ENCODE measurements at regions not wholly inside any gene's neighbourhood (a gene's known extent, or its start where the extent isn't known, plus 50 kb on each side); places are given as distances from the start of the nearest gene placed in this dataset.
A peak's percentile ranks its signal among the peaks of the same experiment; 100 is the strongest.

DNA sequence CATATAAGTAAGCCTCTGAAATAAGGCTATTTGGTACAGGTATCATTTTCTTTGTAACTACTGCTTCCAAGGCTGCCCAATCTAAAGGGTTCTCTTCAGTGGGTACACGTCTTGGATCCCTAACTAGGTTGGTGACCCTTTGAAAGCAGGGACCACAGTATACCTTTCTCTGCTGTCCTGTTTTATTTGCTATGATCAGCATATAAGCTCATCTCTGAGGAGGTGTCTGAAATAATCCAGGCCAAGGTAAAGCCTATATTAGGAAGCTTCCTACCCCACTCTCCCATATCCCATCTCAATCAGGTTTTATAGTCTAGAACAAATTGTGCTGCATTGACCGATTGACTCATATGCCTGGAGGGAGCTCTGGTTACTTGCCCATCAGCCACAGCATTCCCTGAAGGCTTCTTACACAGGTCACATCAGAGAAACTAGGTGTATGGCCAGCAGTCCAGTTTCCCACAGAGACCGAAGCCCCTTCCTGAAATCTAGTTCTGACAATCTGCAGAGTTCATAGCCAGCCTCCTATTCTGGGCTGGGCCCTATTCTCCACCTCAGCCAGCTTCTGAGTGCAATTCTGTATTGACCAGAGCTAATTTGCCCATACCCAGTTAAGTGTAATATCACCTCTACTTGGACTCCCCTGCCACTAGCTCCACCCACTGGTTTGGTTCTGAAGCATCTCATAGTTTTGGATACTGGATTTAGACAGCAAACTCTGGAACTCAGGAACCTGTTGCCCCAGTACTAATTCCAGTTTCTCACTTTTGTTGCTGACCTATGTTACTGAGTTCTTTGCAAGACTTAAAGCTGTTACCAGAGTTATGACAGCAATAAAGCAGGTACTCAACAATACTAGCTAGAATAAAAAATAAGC lies 62.1 kb upstream of the ARHGAP20 start:
- DNase-seq: no peak

DNA sequence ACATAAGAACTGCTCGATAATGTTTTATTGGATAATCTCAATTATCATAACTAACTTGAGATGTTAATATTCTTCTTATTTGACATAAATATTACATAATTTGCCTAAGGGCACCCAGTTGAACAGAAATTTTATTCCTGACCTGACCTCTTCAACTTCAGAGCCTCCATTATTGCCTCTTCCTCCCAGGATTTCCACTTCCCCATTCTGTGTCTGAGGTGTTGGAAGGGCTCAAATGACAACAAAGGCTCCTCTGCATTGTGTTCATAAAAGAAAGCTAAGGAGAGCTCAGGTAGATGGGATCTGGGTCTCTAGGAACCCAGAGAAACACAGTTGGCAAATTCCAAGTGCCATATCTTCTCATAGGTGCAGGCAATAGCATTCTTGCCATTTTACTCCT lies 61.2 kb upstream of the ARHGAP20 start:
- no peak for DNase-seq

DNA sequence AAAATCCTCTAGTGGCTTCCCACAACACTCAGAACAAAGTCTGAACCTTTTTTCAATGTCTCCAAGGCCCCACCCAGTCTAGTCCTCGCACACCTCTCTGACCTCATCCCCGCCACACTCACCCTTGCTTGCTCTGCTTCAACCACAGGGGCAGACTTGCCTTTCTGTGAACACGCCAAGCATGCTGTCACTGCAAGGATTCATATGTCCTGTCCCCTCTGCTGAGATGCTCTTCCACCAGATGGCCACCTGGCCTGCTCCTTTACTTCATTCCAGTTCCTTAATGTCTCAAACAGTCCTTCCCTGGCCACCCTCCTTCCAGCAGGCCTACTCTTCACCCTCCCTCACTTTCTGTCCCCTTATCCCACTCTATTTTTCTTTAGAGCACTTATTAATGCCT lies 60.6 kb upstream of the ARHGAP20 start:
- DNase-seq: no peak

DNA sequence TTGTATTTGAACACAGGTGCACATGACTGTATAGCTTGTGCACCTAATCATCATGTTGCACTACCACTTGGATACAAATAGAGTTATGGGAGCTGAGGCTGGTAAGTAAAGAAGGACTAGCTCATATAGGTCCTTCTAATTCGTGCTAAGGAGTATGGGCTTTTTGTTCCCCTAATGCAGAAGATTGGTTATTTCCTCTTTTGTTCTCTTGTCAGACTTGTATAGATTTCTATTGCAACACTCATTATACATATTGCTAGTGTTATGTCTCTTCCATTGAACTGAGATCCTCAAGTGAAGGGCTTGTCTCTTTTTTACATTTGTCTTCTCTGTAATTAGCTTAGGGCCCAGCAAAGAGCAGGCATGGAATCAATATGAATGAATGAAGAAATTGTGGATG lies 54.1 kb upstream of the ARHGAP20 start:
- no peak for DNase-seq

DNA sequence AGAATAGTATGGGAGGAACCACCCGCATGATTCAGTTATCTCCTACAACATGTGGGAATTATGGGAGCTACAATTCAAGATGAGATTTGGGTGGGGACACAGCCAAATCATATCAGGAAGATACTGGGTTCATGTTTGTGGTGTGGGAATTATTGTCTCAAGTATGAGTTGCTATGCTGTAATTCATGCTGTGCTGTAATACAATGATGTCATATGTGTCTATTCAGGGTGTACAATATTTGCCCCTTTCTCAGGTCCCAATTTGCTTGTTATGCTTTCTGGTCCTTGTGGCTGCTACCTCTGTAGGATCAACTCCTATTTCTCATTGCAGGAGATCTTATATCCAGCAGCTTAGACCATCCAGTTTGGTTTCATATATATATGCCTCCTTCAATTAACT lies 52.2 kb upstream of the ARHGAP20 start:
- no peak for DNase-seq

DNA sequence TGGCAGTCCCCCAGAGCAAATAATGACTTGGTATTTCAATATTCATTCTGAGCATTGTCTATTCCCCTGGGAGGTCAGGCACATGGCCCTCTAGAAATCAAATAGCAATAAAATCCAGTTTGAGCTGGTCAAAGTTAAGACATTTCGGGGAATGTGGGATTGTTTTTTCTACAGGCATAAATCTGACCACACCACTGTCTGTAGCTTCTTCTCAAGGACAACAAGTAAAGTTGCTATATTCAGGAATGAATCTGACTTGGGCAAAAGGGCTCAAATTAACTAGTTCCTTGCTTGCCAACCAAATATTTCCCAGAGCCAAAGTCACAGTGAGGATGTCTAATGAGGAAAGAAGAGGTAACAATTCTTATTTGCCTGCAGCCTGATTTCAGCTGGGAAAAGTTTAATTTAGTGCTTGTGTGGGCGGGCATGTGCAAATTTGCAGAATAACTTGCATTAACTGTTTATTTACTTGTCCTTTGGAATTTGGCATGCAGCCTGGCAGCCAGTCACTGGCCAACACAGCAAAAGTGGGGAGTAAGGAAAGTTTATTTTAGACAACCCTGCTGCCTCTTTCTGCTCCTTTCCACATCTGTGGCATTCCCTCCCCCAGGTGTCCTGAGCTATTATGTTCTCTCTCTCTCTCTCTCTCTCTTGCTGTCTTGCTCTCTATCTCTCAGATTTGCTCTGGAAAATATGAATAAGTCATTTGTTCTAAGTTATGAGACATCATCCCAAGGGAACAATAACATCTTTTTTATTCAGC lies 51.2 kb upstream of the ARHGAP20 start:
- DNase-seq: peak; percentile 9

DNA sequence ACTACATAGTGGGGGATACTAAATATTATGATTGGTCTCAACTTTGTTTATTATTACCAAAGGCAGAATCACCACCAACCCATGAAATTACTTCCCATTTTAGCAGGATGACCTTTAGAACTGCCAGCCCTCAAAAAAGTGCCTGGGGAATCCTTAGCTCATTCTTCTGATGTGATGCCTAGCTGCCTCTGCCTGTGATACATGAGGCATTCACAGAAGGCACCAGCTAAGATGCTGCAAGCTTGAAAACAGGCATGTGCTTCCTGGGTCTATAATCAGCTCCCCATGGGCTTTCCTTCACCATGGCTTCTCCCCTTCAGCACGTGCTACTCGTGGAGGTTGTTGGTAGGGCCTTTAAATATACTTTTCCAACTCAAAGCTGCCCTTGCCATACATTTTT lies 50.4 kb upstream of the ARHGAP20 start:
- no peak for DNase-seq

Measured in NCI-H2171 (cell line).